ENCODE measurements at regions not wholly inside any gene's neighbourhood (a gene's known extent, or its start where the extent isn't known, plus 50 kb on each side); places are given as distances from the start of the nearest gene placed in this dataset.

DNA sequence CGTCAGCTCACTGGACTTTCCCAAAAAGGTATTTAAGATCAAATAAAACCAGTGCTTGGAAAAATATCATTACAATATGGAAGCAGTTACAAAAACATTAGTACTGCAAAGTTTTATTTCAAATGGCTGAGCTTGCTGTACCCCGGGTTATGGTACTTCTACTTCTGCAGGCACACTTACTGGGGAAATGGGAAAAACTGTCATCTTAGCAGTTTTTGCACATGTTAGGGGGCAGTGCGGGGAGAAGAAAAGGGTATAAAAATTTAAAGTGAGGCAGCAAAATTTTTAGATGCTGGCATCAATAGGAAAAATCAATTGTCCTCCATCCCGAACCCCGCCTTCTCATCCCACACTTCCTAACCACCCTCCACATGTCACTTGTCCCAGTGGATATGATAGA, 133.4 kb downstream of the ATG4C start:
- DNase-seq, result no peak

DNA sequence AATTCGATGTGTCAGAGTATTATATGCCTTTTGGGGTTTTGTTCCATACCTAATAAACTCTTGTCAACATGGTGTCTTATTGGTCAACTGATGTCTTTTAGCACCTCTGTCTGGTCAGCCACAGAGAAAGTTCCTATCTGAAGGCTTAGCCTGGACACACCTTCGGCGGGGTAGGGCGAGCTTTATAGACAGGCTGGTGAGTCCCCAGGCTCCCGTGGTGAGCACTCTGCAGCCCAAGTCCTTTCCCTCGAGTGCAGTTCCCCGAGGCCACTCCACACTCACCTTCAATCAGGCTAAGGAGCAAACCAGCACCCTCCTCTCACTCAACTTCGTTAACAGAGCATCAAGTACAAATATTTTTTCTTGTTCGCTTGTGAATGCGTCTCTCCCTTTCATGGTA, 133.9 kb downstream of the ATG4C start:
- DNase-seq, result no peak

DNA sequence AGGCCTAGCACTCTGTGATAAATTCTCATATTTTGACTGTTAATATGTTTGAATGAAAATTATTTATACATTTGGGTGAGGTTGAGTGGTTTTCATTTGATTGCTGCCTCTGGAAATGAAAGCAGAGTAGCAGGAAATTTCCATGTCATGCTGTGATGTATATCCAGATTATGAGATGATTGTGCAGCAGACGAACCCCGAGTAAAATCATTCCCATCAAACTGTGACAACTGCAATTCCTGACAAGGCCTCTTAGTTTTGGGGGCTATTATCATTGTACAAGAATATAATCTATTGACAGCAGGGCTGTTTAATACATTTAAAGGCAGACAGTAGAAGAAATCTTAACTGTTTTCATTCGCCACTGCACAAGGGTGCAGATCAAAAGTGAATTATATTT, 134.8 kb downstream of the ATG4C start:
- no peak for DNase-seq

DNA sequence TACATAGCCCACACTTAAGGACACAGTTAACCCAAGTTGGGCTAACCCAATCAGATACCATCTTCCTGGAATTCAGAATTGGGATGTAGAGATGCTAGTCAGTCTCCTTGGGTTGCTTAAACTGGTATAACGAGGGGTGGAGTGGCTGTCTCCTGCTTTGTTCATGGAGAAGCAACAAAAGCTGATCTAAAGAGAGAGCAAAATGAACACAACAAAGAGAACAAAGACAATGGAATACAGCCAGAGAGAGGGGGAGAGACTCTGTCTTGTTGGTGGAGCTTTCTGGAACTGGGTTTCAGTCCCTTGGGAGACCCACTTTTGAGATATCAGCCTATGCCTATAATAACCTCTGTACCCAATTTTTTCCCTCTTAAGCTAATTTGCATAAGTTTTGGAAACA, 138.1 kb downstream of the ATG4C start:
- no peak for DNase-seq

DNA sequence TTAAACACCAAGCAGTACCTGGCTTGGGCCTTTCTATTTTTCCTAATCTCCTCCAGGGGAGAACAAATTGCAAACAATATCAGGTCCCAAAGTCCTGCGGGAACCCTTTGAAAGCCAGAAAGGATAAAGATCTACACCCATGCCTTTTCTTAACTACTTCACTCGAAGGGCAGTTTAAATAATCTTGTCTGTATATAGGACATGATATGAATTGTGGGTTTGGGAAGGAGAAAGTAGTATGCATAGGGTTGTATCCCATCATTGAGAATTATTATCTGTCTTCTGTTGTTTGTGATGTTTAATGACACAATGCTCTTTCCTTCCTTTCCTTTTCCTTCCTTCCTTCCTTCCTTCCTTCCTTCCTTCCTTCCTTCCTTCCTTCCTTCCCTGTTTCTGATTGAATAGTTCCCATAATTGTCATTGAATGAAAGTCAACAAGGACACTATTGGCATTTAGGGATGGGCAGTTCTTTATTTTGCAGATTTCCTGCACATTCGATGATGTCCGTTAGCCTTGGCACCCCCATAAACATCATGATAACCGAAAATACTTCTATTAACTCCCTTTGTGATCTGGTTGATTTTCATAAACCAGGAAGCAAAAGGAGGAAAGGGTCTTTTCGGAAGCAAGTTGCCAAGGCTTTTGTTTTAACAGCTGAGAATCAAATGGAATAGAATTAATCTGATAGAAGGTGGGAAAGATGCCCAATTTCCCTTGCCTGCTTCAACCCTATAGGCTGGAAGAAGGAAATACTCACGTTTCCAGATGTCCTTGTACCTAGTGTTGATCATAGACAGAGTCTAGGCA, 141.3 kb downstream of the ATG4C start:
- no peak for DNase-seq

DNA sequence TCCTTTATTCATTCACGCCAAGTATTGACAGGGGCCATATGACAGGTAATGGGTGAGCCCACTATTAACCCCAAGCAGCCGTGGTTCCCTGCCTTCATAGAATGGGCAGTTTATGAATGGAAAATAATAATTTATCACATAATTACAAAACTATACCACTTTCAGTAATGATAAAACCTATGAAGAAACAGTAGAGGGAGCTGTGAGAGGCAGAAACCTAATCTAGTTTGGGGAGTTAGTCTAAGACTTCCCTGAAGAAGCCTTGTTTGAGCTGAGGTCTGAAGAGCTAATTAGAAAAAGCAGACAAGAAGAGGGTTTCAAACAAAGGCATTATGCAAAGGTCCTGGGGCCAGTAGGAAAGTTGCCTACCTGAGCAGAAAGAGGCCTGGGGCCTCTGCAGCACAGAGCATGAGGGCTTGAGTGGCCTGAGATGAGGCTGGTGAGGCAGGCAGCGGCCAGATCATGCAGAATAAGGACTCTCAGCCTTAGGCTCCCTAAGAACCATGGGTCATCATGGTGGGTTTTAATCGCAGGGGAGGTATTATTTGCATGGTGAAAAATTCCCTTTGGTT, 142.8 kb downstream of the ATG4C start:
- DNase-seq, result no peak

DNA sequence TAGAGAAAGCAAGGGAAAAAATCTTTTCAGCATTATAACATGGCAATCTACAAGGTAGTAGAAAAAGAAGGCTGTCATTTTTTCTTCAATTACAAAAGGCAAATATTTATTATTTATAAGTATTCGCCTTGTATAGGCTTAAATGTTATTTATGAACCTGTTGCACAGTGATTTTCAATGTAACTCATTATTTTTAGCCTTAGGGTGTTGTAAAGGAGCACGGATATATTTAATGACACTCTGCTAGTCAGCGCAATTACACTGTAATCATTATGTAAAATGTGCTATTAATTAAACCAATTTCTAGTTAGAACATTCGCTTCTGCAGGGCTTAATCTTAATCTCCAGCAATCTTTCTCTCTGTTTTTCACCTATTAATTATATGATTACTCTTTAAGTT, 145.0 kb downstream of the ATG4C start:
- no peak for DNase-seq

DNA sequence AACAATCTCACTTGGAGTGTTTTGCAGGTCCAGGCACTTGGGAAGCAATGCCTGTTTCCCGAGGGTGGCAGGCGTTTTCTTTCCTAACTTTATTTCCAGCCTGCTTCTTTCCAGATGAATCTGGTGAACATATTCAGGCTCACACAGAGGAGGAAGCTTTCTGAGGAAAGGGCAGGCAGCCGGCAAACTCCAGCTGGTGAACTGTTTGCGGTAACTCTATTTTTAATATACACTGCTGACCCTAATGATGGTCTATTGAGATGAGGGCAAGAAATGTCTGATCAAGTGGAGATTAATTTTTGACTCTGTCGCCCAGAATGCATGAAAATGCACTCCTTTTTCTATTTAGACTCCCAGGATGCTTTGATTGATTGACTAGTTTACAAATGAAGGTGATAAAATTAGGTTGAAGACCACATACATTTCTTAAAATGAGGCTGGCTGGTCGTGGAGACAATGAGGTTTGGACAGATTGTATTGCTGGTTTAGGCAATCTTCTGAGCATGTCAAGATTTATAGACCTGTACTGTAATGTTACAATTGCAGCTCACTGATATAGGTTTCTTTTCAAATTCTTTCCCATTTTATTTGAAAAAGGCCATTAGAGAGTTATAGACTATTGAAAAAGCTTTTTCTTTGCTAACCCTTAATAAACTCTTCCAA, 153.8 kb downstream of the ATG4C start:
- DNase-seq, result no peak

DNA sequence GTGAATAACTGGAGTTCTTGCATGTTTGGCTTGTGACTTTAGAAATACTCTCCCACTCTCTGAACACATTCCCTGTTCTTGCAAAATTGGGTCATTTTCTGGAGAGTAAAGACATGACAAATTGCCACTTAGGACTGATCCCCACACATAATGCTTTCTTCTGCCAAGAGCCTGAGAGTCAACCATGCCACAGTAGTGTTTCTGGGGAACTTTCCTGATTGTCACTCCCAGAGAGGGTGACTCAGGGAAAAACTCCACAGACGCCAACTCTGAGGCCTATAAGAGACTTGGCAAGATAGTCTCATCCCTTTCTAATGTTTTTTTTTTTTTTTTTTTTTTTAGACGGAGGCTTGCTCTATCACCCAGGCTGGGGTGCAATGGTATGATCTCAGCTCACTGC, 157.8 kb downstream of the ATG4C start:
- no peak for DNase-seq

DNA sequence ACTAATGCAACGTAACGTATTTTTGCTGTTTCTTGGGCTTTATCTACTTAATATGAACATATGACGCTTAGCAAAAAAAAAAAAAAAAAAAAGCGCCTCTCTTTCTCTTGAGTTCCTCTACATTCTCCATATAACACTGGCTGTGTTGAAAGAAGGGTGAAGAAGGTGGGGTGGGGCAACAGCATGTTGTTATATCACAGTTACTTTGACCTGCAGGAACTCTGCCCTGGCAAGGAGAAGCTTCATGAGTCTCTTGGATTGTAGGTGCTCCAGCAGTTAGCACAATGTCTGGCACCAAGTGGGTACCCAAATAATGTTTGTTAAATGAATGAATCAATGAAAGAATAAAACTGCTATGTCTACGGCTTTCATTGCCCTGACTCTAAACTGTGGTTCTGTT, 162.6 kb downstream of the ATG4C start:
- no peak for DNase-seq

DNA sequence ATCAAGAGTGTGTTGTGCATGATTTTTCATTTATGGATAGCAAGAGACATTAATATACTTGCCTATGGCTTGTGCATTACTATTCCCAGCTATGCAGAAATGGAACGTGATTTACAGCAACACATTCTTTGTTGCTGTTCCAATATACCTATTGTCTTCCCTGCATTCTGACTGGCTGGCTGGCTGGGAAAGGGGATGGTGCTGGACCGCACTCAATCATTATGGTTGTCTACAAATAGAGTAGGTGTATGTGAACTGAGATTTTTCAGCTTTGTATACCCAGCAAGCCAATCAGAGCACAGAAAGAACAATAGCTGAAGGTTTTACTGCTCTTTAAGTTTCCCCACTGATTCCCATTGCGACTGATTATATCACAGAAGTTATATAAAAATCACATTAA, 167.5 kb downstream of the ATG4C start:
- no peak for DNase-seq

DNA sequence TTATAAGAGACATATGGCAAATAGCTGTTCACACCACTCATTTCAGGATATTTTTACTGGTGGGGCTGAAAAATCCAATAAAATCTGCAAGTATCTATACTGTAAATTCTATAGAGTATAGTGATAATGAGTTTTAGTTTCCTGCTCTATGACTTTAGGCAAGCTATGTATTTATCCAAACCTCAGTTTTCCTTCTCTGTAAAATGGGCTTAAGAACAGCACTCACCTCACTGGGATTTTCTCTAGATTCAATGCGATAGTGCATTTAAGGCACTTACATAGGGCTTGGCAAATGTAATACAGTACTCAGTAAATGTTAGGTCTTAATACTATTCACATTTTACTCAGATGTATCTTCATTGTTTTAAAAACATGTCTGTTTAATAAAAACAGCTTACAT, 168.7 kb downstream of the ATG4C start:
- no peak for DNase-seq

DNA sequence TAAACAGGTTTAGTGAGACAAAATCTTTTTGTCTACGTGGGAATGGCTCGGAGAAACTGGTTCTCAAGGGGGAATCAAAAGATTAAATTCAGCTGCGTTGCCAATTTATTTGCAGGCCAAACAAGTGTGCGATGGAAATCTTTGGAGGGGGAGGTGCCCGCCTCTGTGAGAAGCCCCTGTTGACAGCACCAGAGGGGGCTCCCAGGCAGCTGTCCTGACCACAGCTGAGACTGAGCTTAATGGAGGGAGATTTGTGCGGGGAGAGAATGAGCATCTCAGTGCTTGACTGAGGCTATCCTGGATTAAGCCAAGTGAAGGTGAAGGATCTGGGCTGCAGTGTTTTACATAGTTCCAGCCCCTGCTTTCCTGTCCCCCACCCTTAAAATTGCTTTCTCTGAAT, 169.7 kb downstream of the ATG4C start:
- DNase-seq, result no peak

DNA sequence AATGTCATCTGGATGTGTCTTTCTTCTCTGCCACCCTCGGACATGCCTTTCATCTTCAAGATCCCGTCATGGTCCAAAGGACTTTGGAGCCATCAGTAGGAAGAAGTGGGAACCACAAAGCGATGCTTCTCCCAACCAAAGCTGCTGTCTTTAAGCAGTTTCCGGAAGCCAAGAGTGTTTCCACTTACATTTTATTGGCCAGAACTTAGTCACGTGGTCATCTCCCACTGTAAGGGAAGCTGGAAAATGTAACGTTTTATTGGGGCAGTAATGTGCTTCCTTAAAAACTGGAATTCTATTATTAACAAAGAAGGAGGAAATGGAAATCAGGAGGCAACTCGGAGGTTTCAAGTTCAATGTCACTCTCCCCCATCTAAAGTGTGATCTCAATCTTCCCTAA, 170.8 kb downstream of the ATG4C start:
- no peak for DNase-seq

DNA sequence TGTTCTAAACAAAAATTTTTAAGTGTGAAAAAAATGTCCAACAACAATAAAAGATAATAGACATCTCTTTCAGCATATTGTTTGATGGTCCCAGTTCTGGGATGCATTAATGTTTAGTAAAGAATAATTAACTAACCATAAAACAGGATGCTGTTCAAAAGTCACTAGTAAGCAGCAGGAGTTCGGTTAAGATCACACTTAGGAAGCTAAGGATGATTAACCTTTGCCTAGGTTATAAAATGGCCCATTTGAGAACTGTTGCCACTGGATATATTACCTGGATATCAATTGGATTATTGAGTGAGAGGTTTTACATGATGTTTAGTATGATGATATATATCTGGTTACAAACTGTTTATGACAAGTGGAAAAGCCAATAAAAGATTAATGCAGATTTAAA, 171.7 kb downstream of the ATG4C start:
- DNase-seq, result no peak

DNA sequence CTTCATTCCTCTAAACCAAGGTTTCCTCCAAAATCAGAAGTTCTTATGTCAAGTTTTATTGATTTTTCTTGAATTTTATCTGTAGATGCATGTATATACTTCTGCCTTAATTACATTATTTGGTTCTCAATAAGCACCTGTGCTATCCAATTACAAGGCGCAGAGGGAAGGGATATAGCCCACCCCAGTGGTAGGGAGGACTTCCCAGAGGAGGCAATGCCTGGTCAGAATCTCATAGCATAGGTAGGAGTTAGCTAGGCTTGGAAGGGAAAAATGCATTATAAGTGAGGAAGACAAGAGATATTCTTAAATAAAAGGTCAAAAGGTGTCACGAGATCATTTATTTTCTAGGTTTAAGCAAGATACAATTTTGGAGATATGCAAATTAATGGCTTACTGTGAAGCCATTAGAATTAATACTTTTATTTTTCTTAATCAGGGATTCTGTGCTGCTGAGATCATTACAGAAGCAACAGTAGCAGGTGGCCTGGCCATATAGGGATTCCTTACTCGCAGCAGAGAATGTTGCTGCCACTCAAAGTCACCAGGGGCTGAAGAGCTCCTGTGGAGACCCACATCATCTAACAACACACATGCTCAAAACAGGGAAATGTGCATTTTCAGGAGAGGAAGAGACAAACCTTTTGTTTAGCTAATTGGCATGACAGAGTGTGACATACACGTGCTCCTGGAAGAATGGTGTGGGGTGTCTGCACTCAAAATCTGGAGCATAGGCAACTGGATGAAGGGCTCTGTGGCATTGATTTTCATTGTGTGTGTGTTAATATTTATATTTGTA, 178.3 kb downstream of the ATG4C start:
- no peak for DNase-seq

DNA sequence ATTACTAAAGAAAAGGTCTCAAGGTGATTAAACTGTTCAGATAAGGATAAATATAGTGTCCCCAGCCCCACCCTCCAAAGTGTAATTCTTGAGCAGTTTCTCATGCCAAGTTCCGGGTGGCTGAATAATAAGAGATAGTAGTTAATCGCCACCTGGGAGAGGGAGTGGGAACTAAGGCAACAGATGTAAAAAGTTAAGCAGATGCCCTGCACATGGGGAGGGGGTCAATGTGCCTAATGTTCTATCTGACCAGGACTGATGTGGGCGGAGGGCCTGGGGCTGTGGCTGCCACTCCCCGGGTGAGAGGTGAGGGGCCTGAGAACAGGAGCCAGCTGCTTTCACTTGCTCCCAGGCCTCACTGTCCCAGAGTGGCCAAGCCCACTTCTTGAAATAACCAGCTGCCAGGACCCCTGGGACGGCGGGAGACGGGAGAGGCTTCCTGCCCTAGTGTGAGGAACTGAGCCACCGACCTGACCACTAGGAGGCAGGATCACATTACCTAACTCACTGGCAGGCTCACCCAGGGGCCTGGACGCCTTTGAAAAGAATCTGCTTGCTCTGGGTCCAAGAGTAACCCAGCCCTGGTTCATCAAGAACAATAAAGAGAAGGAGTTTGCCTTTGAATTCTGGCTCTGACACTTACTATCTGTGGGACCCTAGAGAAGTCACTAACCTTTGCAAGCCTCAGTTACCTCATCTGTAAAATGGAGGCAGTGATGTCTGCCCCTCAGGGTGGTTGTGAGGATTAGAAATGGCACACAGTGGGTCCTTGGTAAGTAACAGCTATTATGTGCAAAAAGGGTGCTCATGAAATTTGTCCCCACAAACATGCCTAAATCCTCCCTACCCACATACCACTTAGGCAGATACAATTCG, 179.2 kb downstream of the ATG4C start:
- DNase-seq, result peak; percentile 41

DNA sequence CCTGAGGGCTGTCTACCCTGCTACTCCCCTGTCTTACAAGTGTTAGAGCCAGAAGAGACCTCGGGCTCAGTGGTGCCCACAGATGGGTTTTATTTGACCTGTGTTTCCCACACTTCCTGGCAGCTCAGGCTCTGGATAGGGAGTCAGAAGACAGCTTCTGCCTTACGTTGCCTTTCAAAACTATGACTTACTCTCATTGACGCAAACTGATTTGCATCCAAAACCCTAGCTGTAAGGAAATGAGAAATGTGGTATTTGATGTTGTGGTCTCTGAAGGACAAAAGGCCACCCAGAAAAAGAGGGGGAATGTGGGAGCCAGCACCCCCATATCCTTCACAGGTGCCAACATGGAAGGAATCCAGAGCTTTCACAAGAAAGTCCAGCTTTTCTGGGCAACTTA, 180.2 kb downstream of the ATG4C start:
- no peak for DNase-seq

DNA sequence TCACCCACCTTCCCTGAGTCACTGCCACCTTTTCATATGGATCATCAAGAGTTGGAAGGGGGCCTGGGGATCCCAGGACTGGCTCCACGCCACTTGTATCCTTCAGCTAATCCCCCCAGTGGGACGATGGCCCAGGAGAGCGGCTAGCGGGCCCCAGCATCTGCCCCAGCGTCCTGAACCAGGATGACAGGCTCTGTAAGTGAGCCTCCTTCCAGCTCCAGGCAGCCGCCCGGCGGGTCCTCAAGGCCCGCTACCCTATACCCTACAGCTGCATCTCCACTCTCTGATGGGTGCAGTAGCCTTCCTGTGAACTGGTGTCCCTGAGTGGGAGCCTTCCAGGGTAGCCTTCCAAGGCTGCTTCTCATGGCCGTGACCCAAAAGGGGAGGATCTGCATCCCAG, 183.1 kb downstream of the ATG4C start:
- no peak for DNase-seq

DNA sequence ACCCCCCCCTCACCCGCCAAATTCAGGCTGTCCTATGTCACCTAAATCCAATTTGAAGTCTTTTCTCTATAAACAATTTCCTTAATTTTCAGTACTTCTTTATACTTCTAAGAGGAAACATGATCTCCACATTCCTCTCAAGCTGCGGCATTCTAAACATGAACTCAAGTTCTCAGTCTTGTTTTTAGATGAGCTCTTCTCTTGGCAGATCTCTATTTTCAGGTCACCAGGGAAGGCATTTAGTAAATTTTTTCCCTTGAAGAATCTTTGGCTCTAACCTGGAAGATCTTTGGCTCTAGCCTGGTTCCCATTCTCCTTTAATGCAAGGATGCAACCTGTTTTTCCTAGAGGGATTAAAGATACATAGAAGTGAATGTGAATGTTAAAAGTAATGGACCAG, 193.4 kb downstream of the ATG4C start:
- no peak for DNase-seq

DNA sequence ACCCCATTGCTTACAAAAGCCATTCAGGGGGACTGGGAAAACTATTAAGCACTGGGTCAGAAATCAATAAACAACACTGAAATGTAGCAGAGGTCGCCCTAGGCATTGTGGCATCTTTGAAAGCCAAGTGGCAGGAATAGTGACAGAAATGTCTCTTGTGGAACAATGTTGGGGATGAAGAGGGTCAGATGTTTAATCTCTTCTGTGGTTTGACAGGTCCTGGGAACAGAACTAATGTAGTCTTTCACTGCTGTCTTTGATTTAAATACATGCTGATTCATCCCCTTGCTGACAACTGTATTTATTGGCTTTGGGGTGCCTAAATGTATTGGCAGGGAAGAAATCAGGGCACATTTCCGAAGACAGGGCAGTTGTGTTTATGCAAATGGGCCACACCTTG, 194.8 kb downstream of the ATG4C start:
- DNase-seq, result no peak

DNA sequence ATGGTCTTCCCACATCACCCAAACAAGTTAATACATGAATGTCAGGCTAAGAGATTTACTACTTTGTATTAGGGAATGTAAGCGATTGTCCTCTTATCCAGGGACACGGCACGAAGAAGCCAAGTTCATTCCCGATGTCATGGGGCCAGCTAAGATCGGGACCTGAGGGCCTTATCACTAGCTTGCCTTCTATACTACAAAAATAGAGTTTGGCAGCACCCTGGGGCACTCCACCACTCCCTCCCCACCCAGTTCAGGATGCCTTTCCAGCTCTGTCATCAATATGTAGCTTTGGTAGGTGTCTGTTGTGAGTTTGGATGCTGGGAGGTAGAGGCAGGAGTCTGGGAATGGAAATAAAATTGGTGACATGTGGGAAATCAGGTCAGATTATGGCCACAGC, 197.5 kb downstream of the ATG4C start:
- no peak for DNase-seq

DNA sequence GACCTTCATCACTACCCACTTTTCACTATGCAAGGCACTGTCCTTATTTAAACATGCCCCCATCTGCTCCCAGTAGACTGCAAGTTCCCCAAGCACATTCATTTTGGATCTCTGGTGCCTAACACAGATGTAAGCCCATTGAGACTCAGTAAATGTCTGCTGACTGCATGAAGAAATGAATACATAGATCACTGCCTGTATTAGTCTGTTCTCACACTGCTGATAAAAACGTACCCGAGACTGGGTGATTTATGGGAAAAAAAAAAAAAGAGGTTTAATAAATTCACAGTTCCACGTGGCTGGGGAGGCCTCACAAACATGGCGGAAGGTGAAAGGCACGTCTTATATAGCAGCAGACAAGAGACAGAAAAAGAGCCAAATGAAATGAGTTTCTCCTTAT, 204.9 kb downstream of the ATG4C start:
- no peak for DNase-seq
